ENCODE measurements at regions not wholly inside any gene's neighbourhood (a gene's known extent, or its start where the extent isn't known, plus 50 kb on each side); places are given as distances from the start of the nearest gene placed in this dataset.

- TF ChIP-seq CTCF (IDR thresholded peaks at IDR 0.05) (no peak), EZH2phosphoT487 (IDR thresholded peaks at IDR 0.05) (no peak)
Observed at GRCh38 chr9:30628915-30629567, 1755.4 kb upstream of the ACO1 start.

All from neural progenitor cell (in vitro differentiated cells).